ENCODE measurements at regions not wholly inside any gene's neighbourhood (a gene's known extent, or its start where the extent isn't known, plus 50 kb on each side); places are given as distances from the start of the nearest gene placed in this dataset.

DNA sequence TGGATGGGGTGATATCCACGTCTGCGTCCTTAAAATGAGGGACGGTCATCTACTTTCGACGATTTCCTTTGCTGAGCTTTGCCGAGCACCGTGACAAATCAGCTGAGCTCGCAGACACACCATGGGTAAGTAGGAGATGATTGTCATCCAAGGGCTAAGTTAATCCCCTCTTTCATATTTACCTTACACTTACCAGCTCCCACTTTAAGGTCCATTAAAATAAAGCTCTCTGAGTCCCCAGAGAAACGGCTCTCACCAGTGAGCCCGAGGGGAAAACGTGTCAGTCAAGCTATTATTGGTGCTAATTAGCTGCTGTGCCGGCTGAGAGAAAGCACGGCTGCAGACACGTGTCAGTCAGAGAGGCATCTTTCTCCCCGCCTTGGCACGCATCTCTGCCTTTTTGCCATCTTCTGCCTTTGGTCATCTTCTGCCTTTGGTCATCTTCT is 72.2 kb downstream of the CRLF2 start:
- ChIA-PET CTCF (ENCODE audit: partially characterized antibody) (no interaction called here), POLR2A (ENCODE audit: partially characterized antibody) (no interaction called here)
- H3K4me3 ChIP-seq (ENCODE audit: extremely low read depth in 1 of 4, insufficient read depth in 2 of 4, low read depth in 3 of 4, low read length in 4 of 4) = no peak overlapping the region
- 87% methylated on average over 16 of the region's 16 CpGs; no CpG with 5 or more reads in 1 of the 2 experiments for WGBS, 2 experiments (ENCODE audit: extremely low coverage in 1 of 2, insufficient coverage in 1 of 2, insufficient read length in 1 of 2, insufficient replicate concordance in 2 of 2, low coverage in 1 of 2, low lambda C conversion rate in 2 of 2, missing lambda C conversion rate in 1 of 2)
- no peak overlapping the region for H4K91ac ChIP-seq (replicated peaks; ENCODE audit: insufficient read length, low read length)
- H3K14ac ChIP-seq (ENCODE audit: insufficient read length) = no peak overlapping the region
- no peak overlapping the region for H3K56ac ChIP-seq (replicated peaks; ENCODE audit: insufficient read length, low read depth, low read length)
- H2BK20ac ChIP-seq (ENCODE audit: low read length) = no peak overlapping the region
- H2BK15ac ChIP-seq (ENCODE audit: low read length) = no peak overlapping the region
- no peaks in the 10 kb centered on the region for H3K9me3 ChIP-seq (ENCODE audit: insufficient read depth in 2 of 2, low read depth in 1 of 2, low read length in 1 of 2)
- no peaks in the 10 kb centered on the region for H3K36me3 ChIP-seq (ENCODE audit: control insufficient read depth in 2 of 4, insufficient read depth in 4 of 4, low read length in 3 of 4)
- no peak overlapping the region for H3K4me2 ChIP-seq (ENCODE audit: insufficient read depth in 1 of 2, low read depth in 2 of 2, low read length in 2 of 2)
- H3K27ac ChIP-seq (ENCODE audit: low read depth, low read length) = no peak overlapping the region
- H3K4me1 ChIP-seq (replicated peaks in 1 of 4; ENCODE audit: control insufficient read depth in 3 of 4, insufficient read depth in 4 of 4, low read length in 3 of 4) = no peaks in the 10 kb centered on the region
- FAIRE-seq (no peak), DNase-seq (ENCODE audit: low read depth in 1 of 2, low spot score in 2 of 2) (peak in 1 of 2 experiments; percentile 31)
- H3K18ac ChIP-seq (ENCODE audit: extremely low read depth, low read length) = no peak overlapping the region
- H2AK5ac ChIP-seq (ENCODE audit: low read depth, low read length) = no peak overlapping the region
- H4K20me1 ChIP-seq (replicated peaks in 1 of 2; ENCODE audit: control insufficient read depth in 1 of 2, insufficient read depth in 2 of 2, low read length in 2 of 2) = no peaks in the 10 kb centered on the region
- H2BK12ac ChIP-seq (ENCODE audit: low read depth, low read length) = no peak overlapping the region
- H3K4ac ChIP-seq (replicated peaks; ENCODE audit: insufficient read length, low read depth, low read length) = no peak overlapping the region
- 0 out of 2 replicates have a peak overlapping the region, but pooled peaks have one; percentile 35 for H2AFZ ChIP-seq (ENCODE audit: low read length)
- H3K9ac ChIP-seq (replicated peaks in 1 of 4; ENCODE audit: extremely low read depth in 1 of 4, low read depth in 3 of 4, low read length in 3 of 4) = no peak overlapping the region
- H3K27me3 ChIP-seq (replicated peaks in 1 of 4; ENCODE audit: control insufficient read depth in 3 of 4, extremely low read depth in 1 of 4, insufficient read depth in 3 of 4, low read length in 3 of 4) = no peaks in the 10 kb centered on the region
- no peaks in the 10 kb centered on the region for H3K79me2 ChIP-seq (ENCODE audit: control insufficient read depth in 1 of 2, insufficient read depth in 2 of 2, low read length in 2 of 2)
- no peak overlapping the region for H2BK120ac ChIP-seq (replicated peaks; ENCODE audit: low read depth, low read length)
- H3K79me1 ChIP-seq (ENCODE audit: low read depth, low read length) = no peaks in the 10 kb centered on the region
- H3K23ac ChIP-seq (ENCODE audit: insufficient read length) = no peak overlapping the region
- no peak overlapping the region for H2BK5ac ChIP-seq (ENCODE audit: low read depth, low read length)
- H4K5ac ChIP-seq (ENCODE audit: insufficient read length, low read depth, low read length) = no peak overlapping the region
- no peak overlapping the region for H4K8ac ChIP-seq (ENCODE audit: extremely low read depth, insufficient read depth, low read length)
- H3K23me2 ChIP-seq (ENCODE audit: low read depth, low read length) = no peaks in the 10 kb centered on the region; the same call in 1 of the 2 replicates
- TF ChIP-seq POLR2AphosphoS5 (IDR thresholded peaks at IDR 0.05; ENCODE audit: low read depth, low read length) (no peak), POLR2A (IDR thresholded peaks at IDR 0.05; ENCODE audit: control extremely low read depth in 1 of 2, low read depth in 2 of 2, low read length in 2 of 2) (no peak), CBX5 (IDR thresholded peaks at IDR 0.05; ENCODE audit: low read depth, low read length) (no peak), TAF7 (optimal IDR thresholded peaks at IDR 0.05; ENCODE audit: borderline replicate concordance, low read depth, low read length) (no peak), RNF2 (IDR thresholded peaks at IDR 0.05; ENCODE audit: borderline replicate concordance, low read depth, low read length, missing control alignments, poor library complexity, severe bottlenecking) (no peak), TEAD4 (IDR thresholded peaks at IDR 0.05; ENCODE audit: low read depth, low read length) (no peak), GTF2F1 (IDR thresholded peaks at IDR 0.05; ENCODE audit: borderline replicate concordance, low read depth, low read length) (no peak), POU5F1 (IDR thresholded peaks at IDR 0.05; ENCODE audit: low read depth, low read length) (no peak), CHD1 (IDR thresholded peaks at IDR 0.05; ENCODE audit: low read depth, low read length) (no peak), SRF (IDR thresholded peaks at IDR 0.05; ENCODE audit: low read depth, low read length) (no peak), KDM4A (IDR thresholded peaks at IDR 0.05; ENCODE audit: low read depth, low read length, severe bottlenecking) (no peak), GABPA (IDR thresholded peaks at IDR 0.05; ENCODE audit: borderline replicate concordance, insufficient read depth, low read length) (no peak), BRCA1 (IDR thresholded peaks at IDR 0.05; ENCODE audit: low read depth, low read length) (no peak), BCL11A (IDR thresholded peaks at IDR 0.05; ENCODE audit: low read depth in 2 of 2, low read length in 2 of 2) (no peak)
- TF ChIP-seq, protein P1, sequence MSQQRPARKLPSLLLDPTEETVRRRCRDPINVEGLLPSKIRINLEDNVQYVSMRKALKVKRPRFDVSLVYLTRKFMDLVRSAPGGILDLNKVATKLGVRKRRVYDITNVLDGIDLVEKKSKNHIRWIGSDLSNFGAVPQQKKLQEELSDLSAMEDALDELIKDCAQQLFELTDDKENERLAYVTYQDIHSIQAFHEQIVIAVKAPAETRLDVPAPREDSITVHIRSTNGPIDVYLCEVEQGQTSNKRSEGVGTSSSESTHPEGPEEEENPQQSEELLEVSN (IDR thresholded peaks at IDR 0.05) = no peak

Measured in H1 (cell line).